ACC112 (cell line): ENCODE measurements at regions not wholly inside any gene's neighbourhood (a gene's known extent, or its start where the extent isn't known, plus 50 kb on each side); places are given as distances from the start of the nearest gene placed in this dataset.

Experiments used
- H2AFZ ChIP-seq: fragments of 200-600 bp; sonication (generic); one replicate; pipeline ENCODE4 v1.6.0; 2017; ENCODE audit warnings: antibody characterized with exemption, low read length; ENCODE audit not compliant: unreplicated experiment
- H3K27ac ChIP-seq: fragments of 200-600 bp; sonication (generic); 2 replicates; pipeline ENCODE4 v1.5.1; 2014; ENCODE audit warnings: low read depth, mild to moderate bottlenecking, antibody characterized with exemption, low read length, moderate library complexity
- H3K27me3 ChIP-seq: fragments of 200-600 bp; sonication (generic); 2 replicates; pipeline ENCODE4 v1.6.1; 2014; ENCODE audit warnings: mild to moderate bottlenecking, antibody characterized with exemption, low read length, moderate library complexity, mixed read lengths; ENCODE audit not compliant: insufficient read depth
- H3K36me3 ChIP-seq: fragments of 200-600 bp; sonication (generic); 2 replicates; pipeline ENCODE4 v1.6.1; 2016; ENCODE audit warnings: mild to moderate bottlenecking, antibody characterized with exemption, low read length, moderate library complexity, mixed read lengths; ENCODE audit not compliant: insufficient read depth
- H3K4me1 ChIP-seq: fragments of 200-600 bp; sonication (generic); one replicate; pipeline ENCODE4 v1.6.1; 2016; ENCODE audit warnings: low read length, mixed read lengths; ENCODE audit not compliant: insufficient read depth, unreplicated experiment, control insufficient read depth
- H3K4me3 ChIP-seq: fragments of 200-600 bp; sonication (generic); 2 replicates; pipeline ENCODE4 v1.5.1; 2014; ENCODE audit warnings: mild to moderate bottlenecking, low read depth, low read length
- H3K79me2 ChIP-seq: fragments of 200-600 bp; sonication (generic); one replicate; pipeline ENCODE4 v1.6.0; 2016; ENCODE audit warnings: low read length; ENCODE audit not compliant: control insufficient read depth, unreplicated experiment, insufficient read depth

DNA sequence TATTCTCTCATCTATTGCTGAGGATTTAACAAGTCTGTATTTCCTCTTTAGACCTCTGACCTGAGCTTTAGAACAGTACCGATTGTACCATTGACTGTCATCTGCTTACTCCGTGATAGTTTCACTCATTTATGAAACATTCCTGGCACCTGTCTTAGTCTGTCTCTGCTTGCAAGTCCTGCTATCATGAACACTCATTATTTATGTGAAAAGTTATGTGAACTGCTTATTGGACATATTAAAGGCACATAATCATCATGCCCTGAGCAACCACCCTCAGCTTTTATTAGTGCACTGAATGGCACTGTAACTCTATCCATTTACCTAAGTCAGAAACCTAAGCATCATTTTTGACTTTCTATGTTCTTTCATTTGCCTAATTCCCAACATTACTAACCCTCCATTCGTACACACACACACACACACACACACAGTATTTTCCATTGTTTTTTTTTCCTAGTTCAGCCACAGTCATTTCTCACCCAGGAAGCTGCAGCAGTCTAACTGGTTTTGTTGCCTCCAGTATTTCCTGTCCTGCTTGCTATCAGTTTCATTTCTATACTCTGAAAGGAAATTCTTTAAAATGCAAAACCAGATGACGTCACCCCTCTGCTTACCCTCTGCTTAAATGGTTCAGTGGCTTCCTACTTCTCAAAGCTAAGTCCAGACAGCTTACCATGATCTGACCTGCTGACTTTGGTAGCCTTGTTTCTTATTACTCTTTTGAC lies 146.1 kb downstream of the HAUS1 start:
- H3K4me3 ChIP-seq: peak overlapping the region; percentile 62; the same call in 1 of the 2 replicates
- peak overlapping the region; percentile 6 for H2AFZ ChIP-seq
- H3K27ac ChIP-seq: peak overlapping the region; percentile 75
- H3K79me2 ChIP-seq: peaks cover 28% of the 10 kb centered on the region
- 0 out of 2 replicates have a peak, but pooled peaks cover 3% of the 10 kb centered on the region for H3K36me3 ChIP-seq
- peaks cover 37% of the 10 kb centered on the region for H3K4me1 ChIP-seq
- H3K27me3 ChIP-seq: no peaks in the 10 kb centered on the region

GRCh38 chr18:46250812-46251173 lies 146.6 kb downstream of the HAUS1 start:
- H2AFZ ChIP-seq: peak overlapping the region; percentile 6
- no peaks in the 10 kb centered on the region for H3K27me3 ChIP-seq
- peak overlapping the region; percentile 62; the same call in 1 of the 2 replicates for H3K4me3 ChIP-seq
- peaks cover 37% of the 10 kb centered on the region for H3K4me1 ChIP-seq
- 0 out of 2 replicates have a peak, but pooled peaks cover 3% of the 10 kb centered on the region for H3K36me3 ChIP-seq
- peaks cover 28% of the 10 kb centered on the region for H3K79me2 ChIP-seq
- peak overlapping the region; percentile 75 for H3K27ac ChIP-seq

DNA sequence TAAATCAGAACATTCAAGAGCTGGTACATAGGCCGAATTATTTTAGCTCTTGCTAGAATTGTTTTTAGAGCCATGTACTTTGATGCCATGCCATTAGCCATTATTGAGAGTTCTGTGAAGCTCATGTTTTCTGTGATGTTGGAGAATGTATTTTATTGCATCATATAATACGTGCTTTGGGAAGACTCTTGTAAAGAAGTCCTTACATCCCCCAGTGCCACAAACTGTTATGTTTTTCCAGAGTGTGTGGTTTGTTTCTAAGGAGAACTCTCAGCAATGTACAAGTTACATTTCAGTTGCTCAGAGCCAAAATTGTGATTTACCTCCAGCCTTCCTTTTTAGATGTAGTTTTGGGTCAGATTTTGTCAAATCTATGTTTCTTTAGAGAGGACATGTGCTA lies 148.6 kb downstream of the HAUS1 start:
- H3K79me2 ChIP-seq: peaks cover 28% of the 10 kb centered on the region
- no peak overlapping the region for H2AFZ ChIP-seq
- H3K27ac ChIP-seq: peak overlapping the region; percentile 60

DNA sequence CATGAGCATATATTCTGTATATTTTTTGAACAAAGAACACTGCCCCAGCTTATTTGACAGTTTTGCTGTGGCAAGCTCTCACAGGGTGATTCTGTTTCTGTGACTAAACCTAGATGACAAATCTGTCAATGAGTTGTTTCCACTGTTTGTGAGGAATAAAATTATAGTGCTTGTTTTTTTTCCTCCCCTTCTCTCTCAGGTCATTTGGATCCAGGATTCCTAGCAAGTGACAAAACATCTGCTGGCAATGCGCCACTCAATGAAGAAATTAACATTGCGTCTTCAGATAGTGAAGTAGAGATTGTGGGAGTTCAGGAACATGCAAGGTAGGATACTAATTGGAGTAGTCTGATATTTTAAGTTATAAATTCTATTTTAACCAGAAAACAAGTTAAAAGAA lies 149.3 kb downstream of the HAUS1 start:
- H3K4me1 ChIP-seq: peaks cover 37% of the 10 kb centered on the region
- H3K36me3 ChIP-seq: 0 out of 2 replicates have a peak, but pooled peaks cover 3% of the 10 kb centered on the region
- H3K4me3 ChIP-seq: no peak overlapping the region
- H3K79me2 ChIP-seq: peaks cover 23% of the 10 kb centered on the region
- no peak overlapping the region for H2AFZ ChIP-seq
- H3K27ac ChIP-seq: peak overlapping the region; percentile 60
- H3K27me3 ChIP-seq: no peaks in the 10 kb centered on the region

More for the DNA sequence above, 148.6 kb downstream of the HAUS1 start:
- Histone ChIP-seq H3K4me3 (no peak overlapping the region), H3K36me3 (0 out of 2 replicates have a peak, but pooled peaks cover 3% of the 10 kb centered on the region), H3K27me3 (no peaks in the 10 kb centered on the region), H3K4me1 (peaks cover 37% of the 10 kb centered on the region)

GRCh38 chr18:46256078-46256477 lies 151.9 kb downstream of the HAUS1 start:
- no peak overlapping the region for H2AFZ ChIP-seq
- H3K27ac ChIP-seq: no peak overlapping the region
- no peaks in the 10 kb centered on the region for H3K27me3 ChIP-seq
- H3K4me1 ChIP-seq: peaks cover 37% of the 10 kb centered on the region
- peaks cover 19% of the 10 kb centered on the region for H3K79me2 ChIP-seq
- no peak overlapping the region for H3K4me3 ChIP-seq
- 0 out of 2 replicates have a peak, but pooled peaks cover 3% of the 10 kb centered on the region for H3K36me3 ChIP-seq

DNA sequence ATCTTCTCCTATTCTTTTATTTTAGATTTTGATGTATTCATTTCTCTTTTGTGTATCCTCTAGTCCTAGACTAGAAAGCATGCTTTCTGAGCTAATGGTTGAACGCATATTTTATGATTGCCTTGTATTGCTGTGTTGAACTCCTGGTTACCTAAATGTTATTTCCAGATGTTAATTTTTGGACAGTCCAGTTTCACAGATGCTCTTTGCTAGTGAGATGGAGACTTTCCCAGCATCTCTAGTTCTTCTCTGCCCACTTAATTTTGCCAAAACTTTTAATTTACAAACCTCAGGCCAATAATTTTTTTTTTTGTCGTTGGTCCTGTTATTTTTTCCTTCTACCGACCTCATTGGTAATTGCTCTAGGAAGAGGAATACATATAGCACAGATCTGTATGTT lies 153.2 kb downstream of the HAUS1 start:
- Histone ChIP-seq H3K4me3 (no peak overlapping the region), H3K4me1 (peaks cover 46% of the 10 kb centered on the region), H3K36me3 (0 out of 2 replicates have a peak, but pooled peaks cover 3% of the 10 kb centered on the region), H3K27me3 (no peaks in the 10 kb centered on the region), H3K79me2 (peaks cover 24% of the 10 kb centered on the region), H2AFZ (no peak overlapping the region), H3K27ac (no peak overlapping the region)

DNA sequence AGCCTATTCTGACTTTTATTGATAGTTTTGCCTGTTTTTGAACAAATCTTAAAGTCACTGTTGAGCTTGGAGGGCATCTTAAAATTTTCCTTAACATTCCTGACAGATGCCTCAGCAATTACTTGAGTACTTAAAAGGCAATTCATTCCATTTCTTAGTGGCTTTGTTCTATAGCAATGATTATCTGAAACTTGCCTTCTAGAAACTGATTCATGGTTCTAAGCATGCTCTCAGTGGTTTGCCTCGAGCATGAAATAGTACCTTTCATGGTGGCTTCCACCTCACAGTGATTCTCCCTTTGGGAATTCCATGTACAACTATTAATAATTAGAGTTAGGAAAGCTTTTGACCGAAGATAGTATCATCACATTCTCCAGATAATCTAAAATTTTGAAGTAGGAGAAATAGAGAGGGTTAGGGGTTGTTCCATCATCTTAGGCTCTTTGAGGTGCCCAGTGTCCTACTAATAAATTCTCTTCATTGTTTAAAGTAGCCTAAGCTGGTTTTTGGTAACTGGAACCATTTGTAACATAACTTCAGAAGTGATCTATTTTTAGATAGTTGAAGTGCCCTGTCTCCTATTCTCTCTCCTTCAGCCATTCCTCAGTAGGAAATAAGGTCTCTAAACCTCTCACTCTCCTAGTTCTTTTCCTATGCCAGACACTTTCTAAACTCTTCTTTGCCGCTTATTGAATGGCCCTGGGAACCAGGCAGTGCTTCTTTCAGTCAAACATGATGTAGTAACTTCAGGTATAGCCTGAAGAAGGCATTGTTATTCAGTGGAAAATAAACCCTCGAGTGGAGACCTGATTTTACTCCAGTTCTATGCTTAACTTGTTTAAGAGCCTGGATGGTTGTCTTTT lies 156.1 kb downstream of the HAUS1 start:
- Histone ChIP-seq H3K36me3 (peaks cover 4% of the 10 kb centered on the region; the same call in 1 of the 2 replicates), H2AFZ (no peak overlapping the region), H3K4me1 (peaks cover 39% of the 10 kb centered on the region), H3K27ac (peak overlapping the region; percentile 90), H3K27me3 (no peaks in the 10 kb centered on the region), H3K4me3 (peak overlapping the region; percentile 28; the same call in 1 of the 2 replicates), H3K79me2 (peaks cover 20% of the 10 kb centered on the region)

DNA sequence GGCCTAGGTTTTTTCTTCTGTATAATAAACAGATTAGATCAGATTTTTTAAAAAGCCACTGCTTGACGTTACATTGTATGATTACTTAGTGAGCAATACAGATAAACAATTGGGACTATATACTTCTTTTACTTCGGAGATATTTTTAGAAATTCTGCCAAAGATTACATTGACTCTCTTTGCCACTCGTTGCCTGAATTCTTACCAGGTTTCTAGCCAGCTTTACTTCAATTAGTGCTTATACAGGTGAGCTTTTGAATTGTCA lies 156.6 kb downstream of the HAUS1 start:
- Histone ChIP-seq H3K4me3 (no peak overlapping the region), H3K79me2 (peaks cover 20% of the 10 kb centered on the region), H3K4me1 (peaks cover 41% of the 10 kb centered on the region), H3K27me3 (no peaks in the 10 kb centered on the region), H3K27ac (peak overlapping the region; percentile 90), H2AFZ (no peak overlapping the region), H3K36me3 (peaks cover 4% of the 10 kb centered on the region; the same call in 1 of the 2 replicates)

- peaks cover 20% of the 10 kb centered on the region for H3K79me2 ChIP-seq
- peak overlapping the region; percentile 90; the same call in 1 of the 2 replicates for H3K27ac ChIP-seq
- H3K4me3 ChIP-seq: no peak overlapping the region
- H3K4me1 ChIP-seq: peaks cover 41% of the 10 kb centered on the region
- H3K27me3 ChIP-seq: no peaks in the 10 kb centered on the region
- no peak overlapping the region for H2AFZ ChIP-seq
- peaks cover 4% of the 10 kb centered on the region; the same call in 1 of the 2 replicates for H3K36me3 ChIP-seq
These were observed 157.6 kb downstream of the HAUS1 start for GRCh38 chr18:46261799-46262198.

DNA sequence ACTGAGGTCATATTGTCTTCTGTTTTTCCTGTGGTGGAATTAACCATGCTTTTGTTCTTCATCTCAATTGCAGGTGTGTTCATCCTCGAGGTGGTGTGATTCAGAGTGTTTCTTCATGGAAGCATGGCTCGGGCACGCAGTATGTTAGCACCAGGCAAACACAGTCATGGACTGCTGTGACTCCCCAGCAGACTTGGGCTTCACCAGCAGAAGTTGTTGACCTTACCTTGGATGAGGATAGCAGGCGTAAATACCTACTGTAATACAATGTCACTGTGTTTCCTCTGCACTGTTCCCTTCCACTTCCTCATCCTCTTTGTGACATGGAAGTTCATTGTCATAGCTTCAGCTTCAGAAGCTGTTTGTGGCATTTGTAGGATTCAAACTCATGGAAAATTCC lies 158.7 kb downstream of the HAUS1 start:
- Histone ChIP-seq H3K4me1 (peaks cover 41% of the 10 kb centered on the region), H3K27me3 (no peaks in the 10 kb centered on the region), H3K36me3 (peaks cover 4% of the 10 kb centered on the region; the same call in 1 of the 2 replicates), H3K27ac (no peak overlapping the region), H2AFZ (no peak overlapping the region), H3K4me3 (no peak overlapping the region), H3K79me2 (peaks cover 16% of the 10 kb centered on the region)
